NCI-H1436 treated with DMSO at 0.1 percent for 48 hours (cell line): ENCODE measurements at regions not wholly inside any gene's neighbourhood (a gene's known extent, or its start where the extent isn't known, plus 50 kb on each side); places are given as distances from the start of the nearest gene placed in this dataset.

Experiments used
- DNase-seq: peaks from one replicate; lab custom pipeline; 2025; lab: John Stamatoyannopoulos, UW

DNA sequence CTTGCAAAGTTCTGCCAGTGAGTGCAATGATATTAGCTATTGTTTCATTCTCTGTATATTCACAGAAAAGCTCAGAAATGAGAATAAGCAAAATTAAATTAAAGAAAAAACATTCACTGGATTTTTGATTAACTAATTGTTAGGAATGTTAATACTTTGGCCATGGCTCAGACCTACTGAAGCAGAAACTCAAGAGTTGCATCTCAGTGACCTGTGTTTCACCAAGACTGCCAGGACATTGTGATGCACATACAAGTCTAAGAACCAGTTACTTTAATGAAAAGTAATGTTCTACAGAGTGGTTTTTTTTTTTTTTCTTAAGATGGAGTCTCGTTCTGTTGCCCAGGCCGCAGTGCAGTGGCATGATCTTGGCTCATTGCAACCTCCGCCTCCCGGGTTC, 464.9 kb upstream of the NMUR2 start:
- no peak for DNase-seq

DNA sequence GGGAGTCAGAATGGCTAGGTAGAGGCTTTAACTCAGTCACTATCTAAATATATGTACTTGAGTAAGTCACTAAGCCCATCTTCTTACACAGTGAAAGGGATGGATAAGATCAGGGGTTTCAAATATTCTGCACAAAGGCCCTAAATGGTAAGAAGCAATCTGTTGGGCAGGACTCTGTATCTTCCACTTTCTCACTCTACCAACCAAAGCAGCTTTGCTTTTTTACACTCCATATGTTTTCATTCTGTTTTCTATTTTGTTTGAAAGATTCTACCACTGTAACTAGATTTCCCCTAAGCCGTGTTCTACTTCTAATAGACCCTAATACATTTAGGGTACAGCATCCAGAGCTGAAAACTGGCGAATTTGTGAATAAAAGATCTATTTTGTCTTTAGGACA, 477.5 kb upstream of the NMUR2 start:
- no peak for DNase-seq

DNA sequence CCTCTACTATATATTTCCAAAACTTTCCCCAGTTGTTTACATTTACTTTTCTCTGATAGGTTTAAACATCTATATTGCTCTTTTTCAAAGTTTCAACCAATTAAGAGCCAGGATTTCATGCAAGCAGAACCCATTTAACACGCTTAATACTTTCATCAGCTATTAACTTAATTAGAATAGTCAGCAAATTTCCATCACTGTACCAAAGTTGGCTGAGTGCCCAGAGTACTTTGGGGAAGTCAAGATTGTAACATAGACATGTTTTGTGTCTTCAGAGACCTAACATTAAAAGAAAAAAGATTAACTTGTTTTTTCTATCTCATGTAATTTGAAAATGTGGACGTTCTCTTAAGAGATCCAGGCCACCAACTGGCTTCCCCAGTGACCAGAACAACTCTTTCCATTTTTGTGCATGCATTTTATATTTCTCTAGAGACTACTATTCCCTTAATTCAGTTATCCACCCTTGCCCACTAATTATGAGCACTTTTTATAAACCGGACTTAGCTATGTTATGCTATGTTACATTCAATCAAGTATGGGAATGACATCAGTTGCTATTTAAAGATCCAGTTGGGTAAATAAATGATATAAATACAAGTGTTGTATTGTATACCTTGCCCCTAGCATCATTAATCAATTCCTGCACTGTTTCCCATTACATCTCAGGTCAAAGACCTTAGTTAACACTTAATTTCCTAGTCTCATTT, 478.1 kb upstream of the NMUR2 start:
- DNase-seq, result no peak

GRCh38 chr5:152884006-152884405, 478.9 kb upstream of the NMUR2 start:
- DNase-seq, result no peak

DNA sequence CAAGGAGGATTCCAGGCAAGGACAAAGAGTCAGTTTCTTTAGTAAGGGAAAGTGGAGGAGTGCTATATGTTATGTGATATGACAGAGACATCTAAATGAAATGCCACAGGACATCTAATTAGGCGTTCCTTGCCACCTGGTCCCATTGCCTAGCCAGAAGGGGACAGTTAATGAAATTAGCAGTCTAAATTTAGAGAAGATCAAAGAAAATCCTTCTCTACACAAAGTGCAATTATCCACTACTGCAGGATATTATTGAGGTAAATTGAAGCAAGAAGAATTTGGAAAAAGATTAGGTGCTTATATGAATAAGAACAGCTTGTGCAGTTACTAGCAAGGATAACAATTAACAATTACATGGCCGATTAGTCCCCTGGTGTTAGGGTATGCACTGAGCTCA, 495.3 kb upstream of the NMUR2 start:
- no peak for DNase-seq

DNA sequence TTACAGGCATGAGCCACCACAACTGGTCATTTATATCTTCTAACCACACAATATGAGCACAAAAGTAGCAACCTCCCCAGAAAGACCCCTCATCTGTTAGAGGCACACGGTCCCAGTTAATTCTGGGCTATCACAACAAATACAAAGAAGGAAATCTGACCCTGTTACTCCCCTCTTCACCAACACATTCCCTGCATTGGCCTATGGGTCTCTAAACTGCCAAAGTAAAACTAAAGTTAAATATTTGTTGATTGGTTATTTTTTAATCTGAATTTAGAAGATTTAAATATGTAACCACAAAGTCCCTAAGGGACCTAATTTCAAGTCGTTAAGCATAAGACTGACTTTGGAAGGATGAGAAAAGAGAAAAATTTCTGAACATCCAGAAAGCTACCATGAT, 496.7 kb upstream of the NMUR2 start:
- DNase-seq, result no peak

DNA sequence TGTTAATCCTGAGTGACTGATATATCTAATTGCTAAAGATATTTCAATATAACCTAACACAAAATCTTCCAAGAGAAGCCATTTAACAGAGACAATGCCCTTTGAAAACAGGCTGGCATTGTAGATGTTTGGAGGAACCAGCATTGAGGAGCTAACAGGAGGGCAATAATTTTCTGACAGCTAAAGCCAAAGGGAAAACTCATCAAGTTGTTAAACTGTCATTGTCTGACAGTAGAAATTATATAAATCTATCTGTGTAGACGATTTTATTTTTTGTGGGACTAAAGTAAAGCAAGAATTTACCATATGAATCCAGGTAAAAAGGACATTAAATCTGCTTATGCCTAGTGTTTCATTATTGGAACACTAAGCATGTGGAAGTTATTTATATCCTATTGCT, 500.2 kb upstream of the NMUR2 start:
- no peak for DNase-seq

DNA sequence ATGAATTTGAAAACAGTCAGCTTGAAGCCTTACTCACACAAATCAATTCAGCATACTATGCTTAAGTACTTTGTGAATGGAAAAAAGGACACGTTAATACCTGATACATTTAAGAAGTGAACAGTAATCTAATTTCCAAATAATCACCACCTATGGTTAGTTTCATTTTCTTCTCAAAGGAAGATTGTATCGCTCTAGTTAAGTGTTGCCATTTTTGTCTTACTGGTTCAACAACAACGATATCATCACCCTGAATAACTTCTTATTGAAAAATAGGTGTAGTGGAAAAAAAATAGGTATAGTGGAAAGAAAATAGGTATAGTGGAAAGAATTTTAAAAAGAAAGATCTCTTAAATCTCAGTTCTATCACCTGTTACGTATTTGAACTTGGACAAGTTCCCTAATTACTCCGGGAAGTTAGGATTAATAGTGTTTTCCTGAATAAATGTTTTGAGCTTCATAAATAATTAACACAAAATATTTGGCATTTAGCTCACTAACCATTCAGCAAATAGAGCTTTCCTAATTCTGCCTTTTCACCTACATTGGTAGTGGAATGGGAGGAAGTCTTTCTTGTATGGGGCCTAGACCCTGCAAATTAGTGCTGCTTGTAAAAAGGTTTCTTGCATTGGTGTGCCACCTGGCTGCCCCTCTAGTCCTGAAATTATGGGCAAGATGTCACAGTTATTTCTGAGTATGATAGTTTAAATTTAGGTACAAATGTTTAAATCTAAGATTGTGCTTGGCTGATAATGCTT, 502.6 kb upstream of the NMUR2 start:
- DNase-seq, result no peak

GRCh38 chr5:152912924-152913323, 507.8 kb upstream of the NMUR2 start:
- no peak for DNase-seq

DNA sequence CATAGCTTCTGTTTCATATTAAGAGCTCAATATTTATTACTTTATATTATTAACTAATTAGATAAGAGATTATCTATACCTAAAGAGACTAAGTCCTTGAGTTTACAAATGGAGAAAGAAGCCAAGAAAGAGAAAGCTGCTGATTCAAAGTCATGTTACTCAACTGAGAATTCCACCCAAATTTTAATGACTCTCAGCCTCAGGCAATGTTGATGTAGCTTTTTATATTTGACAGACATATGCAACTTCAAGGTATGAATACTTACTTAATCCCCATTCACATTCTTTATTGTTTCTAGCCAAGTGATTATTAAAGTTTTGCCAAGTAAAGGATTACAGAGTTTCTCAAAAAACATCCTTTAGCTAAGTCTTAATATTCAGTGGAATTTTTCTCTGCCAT, 527.5 kb upstream of the NMUR2 start:
- no peak for DNase-seq

GRCh38 chr5:152933056-152933455, 528.0 kb upstream of the NMUR2 start:
- DNase-seq, result no peak

DNA sequence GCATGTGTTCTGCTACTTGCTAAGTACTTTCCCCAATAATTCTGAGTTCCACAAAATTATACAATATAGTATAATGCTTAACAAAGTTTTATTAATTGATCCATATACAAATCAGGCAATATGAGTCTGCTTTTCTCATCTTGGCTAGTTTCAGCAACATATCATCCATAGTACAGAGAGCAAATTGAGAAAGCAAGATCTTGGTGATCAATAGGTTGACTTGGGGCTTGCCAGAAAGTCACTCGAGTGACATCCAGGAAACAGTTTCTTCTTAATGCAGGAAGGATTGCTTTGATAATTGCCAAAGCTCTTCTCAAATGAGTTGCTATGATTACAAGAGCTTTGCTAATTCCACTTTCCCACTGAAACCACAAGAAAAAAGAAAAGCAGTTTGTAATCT, 533.6 kb upstream of the NMUR2 start:
- DNase-seq, result no peak

DNA sequence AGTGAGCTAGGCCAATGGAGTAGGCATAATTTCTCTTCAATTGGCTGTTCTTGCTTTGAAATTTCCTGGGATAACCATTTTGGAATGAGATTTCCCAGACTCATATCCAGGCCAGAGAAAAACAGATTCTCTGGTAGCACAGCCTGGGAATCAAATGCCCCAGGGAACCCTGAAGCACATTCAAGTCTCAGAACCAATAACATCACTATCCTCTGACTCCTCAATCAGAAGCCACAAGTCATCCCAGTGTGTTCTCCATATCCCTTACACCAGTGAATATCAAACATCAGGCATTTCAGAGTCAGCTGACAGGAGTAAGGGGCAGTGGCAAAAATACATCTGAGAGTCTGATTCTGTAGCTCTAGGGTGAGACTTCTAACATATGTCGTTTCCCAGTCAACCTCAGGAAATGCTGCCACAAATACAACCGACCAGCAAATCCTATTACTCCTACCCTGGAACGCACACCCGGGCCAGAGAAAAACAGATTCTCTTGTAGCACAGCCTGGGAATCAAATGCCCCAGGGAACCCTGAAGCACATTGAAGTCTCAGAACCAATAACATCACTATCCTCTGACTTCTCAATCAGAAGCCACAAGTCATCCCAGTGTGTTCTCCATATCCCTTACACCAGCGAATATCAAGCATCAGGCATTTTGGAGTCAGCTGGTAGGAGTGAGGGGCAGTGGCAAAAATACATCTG, 537.7 kb upstream of the NMUR2 start:
- DNase-seq, result no peak

DNA sequence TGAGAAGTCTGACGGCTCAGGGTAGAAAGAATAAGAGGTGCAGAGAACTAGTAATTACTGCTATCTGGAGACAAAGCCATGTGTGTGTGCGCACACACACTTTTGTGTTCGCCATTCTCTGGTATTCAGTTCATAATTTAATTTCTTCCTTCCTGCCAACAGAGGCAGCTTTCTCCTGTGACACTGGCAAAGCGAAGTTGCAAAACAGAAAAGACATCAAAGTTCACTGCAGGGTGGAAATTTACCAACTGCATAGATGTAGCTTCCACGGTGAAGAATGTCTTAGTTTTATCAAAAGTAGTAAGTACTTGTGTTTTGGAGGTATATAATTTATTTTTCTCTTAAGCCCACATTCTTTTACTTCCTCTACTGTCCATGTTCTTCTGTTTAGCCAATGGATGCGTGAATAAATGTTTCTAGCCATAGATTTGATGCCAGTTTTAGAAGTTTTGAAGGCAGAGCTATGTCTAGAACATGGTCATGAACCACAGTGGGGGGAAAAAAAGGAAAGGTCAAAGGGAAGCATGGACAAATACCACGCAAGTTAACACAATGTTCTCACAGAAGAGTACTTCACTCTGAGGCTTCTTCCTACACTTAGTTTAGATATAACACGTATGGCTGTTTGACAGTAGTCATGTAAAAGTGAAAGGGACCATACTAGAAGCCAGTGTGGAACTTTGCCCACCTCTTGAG, 536.5 kb upstream of the GRIA1 start:
- no peak for DNase-seq

- DNase-seq, result no peak
Observed at GRCh38 chr5:152956943-152957613, 533.4 kb upstream of the GRIA1 start.

DNA sequence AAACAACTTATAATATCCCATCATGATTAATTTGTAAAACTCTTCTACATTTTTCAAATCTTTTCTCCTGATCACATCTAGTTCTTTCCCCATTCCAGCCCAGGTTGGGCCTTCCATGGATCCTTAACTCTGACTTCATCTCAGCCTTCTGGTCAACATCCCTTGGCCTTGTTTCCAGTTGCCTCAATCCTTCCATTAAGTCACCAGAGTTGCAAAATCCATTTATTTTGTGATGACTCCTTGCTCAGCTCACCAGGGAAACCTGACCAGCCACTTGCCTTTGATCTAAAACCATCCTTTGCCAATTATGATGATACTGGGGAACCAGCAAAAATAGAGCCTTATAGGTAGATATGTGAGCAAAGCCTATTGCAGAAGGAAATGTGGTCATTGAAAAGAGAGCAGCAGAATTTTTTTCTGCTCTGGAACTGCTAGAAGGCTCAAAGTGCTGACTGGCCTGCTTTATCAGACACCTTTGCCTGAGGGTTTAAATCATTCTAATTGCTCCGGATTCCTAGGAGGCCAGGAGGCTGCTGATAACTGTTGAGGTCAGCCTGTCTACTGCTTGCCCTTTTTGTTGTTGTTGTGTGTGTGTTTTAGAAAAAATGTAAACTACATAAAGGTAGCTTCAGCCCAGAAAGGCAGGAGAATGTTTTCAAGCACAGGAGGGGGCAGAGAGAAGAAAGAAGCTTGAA, 512.2 kb upstream of the GRIA1 start:
- no peak for DNase-seq

DNA sequence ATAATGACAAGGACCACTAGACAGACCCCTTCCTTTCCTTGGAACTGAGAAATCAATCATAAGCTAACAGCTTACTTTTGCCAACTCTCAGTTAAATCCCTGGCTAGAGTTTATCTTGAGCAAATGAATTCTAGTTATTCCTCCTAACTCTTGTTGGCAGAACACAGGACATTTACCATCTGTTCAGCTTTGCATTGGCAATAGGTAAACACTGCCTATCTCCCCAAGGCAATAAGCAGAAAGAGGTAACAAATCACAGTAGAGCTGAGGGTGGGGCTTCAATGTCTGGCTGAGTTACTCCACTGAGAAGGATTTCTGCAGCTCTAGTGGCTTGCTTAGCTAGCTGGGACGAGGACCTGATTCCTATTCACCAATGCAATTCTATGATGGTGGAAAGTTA, 503.3 kb upstream of the GRIA1 start:
- no peak for DNase-seq

GRCh38 chr5:152990217-152990616, 500.3 kb upstream of the GRIA1 start:
- no peak for DNase-seq

- DNase-seq, result no peak
Observed at GRCh38 chr5:152990649-152991048, 499.8 kb upstream of the GRIA1 start.

- no peak for DNase-seq
Observed at GRCh38 chr5:152994033-152994680, 496.3 kb upstream of the GRIA1 start.

GRCh38 chr5:152995214-152995725, 495.2 kb upstream of the GRIA1 start:
- DNase-seq, result no peak
